HG02678 (cell line): ENCODE measurements at regions not wholly inside any gene's neighbourhood (a gene's known extent, or its start where the extent isn't known, plus 50 kb on each side); places are given as distances from the start of the nearest gene placed in this dataset.
A peak's percentile ranks its signal among the peaks of the same experiment; 100 is the strongest.
"Not testable (repeated sequence)": the region's sequence is repeated elsewhere in the genome, so short reads cannot be mapped to it uniquely, and the experiment has no call there.

ENCODE experiments used
- ATAC-seq: cut with Tn5 transposase; IDR thresholded peaks from one replicate; pipeline ENCODE4 v1.9.1; 2021; ENCODE audit warnings: mild to moderate bottlenecking, moderate library complexity; ENCODE audit not compliant: unreplicated experiment

- ATAC-seq = no peak
Observed at GRCh38 chr9:34907044-34907443, 51.0 kb upstream of the PHF24 start.

GRCh38 chr9:34899535-34900158 lies 58.4 kb upstream of the PHF24 start:
- ATAC-seq = peak; percentile 88

- no peak for ATAC-seq
Observed at GRCh38 chr9:34898846-34899245, 59.2 kb upstream of the PHF24 start.

GRCh38 chr9:34896112-34896511 lies 62.0 kb upstream of the PHF24 start:
- ATAC-seq = no peak

GRCh38 chr9:34892886-34893285 lies 65.2 kb upstream of the PHF24 start:
- ATAC-seq = no peak

GRCh38 chr9:34891386-34891785 lies 66.7 kb upstream of the PHF24 start:
- ATAC-seq = no peak

- ATAC-seq = no peak
Observed at GRCh38 chr9:34887841-34888240, 70.2 kb upstream of the PHF24 start.

- peak; percentile 74 for ATAC-seq
Observed at GRCh38 chr9:34884747-34885189, 73.3 kb upstream of the PHF24 start.

GRCh38 chr9:34876096-34876495 lies 82.0 kb upstream of the PHF24 start:
- ATAC-seq = no peak

GRCh38 chr9:34869390-34869789 lies 88.7 kb upstream of the PHF24 start:
- no peak for ATAC-seq

- no peak for ATAC-seq
Observed at GRCh38 chr9:34866614-34867013, 91.5 kb upstream of the PHF24 start.

- ATAC-seq = no peak
Observed at GRCh38 chr9:34863426-34863825, 94.7 kb upstream of the PHF24 start.

GRCh38 chr9:34862836-34863235 lies 95.2 kb upstream of the PHF24 start:
- ATAC-seq = no peak

GRCh38 chr9:34862043-34862442 lies 96.0 kb upstream of the PHF24 start:
- peak; percentile 54 for ATAC-seq

- not testable (repeated sequence) for ATAC-seq
Observed at GRCh38 chr9:34855016-34855415, 103.1 kb upstream of the PHF24 start.

- ATAC-seq = no peak
Observed at GRCh38 chr9:34830068-34830467, 120.1 kb upstream of the CCL21 start.

- ATAC-seq = no peak
Observed at GRCh38 chr9:34826999-34827538, 117.1 kb upstream of the CCL21 start.

- no peak for ATAC-seq
Observed at GRCh38 chr9:34825775-34826174, 115.8 kb upstream of the CCL21 start.

GRCh38 chr9:34823778-34824177 lies 113.8 kb upstream of the CCL21 start:
- no peak for ATAC-seq

- no peak for ATAC-seq
Observed at GRCh38 chr9:34810187-34810524, 100.2 kb upstream of the CCL21 start.

GRCh38 chr9:34809504-34810186 lies 99.7 kb upstream of the CCL21 start:
- ATAC-seq = no peak

- ATAC-seq = no peak
Observed at GRCh38 chr9:34802916-34803315, 93.0 kb upstream of the CCL21 start.

GRCh38 chr9:34797367-34797766 lies 87.4 kb upstream of the CCL21 start:
- no peak for ATAC-seq
